ENCODE measurements at regions not wholly inside any gene's neighbourhood (a gene's known extent, or its start where the extent isn't known, plus 50 kb on each side); places are given as distances from the start of the nearest gene placed in this dataset.
A peak's percentile ranks its signal among the peaks of the same experiment; 100 is the strongest.

DNA sequence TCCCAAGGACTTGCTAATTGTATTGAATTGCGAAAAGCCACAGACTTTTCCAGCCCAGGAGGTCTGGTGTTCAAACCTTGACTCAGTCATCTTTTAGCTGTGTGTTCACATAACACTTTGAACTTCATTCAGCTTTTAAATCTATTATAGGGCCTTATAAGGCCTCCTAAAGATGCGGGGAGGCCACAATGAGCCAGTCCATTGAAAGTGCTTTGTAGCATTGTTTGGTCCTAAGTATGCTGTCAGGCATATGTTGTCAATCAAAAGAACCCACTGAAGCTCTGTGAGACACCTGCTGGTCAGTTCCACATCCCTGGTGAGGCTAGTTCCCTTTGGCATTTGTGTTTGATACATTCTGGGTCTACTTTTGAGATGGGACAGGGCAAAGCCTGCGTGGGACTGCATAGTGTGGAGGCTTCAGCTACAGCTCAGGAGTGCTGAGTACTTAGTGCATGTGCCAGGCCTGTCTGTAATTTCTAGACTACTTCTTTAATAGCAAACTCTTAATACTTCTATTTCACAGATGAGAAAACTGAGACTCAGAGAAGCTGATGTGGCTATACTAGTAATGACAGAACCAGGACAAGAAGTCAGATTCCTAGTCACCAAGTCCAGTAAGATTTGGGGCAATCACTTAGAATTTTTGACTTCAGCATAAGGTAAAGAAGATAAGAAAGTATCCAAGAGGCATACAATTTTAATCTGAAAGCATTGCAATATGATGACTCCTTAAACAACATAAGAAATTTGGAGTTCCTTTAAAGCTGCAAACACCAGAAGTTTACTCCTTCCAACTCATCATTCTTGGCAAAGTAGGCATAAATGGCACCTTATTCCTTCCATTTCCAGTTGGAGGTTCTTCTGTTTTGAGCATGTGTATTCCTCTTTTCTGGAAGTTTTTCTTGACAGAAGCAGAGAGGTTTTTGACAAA is 213.0 kb downstream of the PDCD6IP start:
- no peak for DNase-seq (ENCODE audit: low spot score)

- no peak for DNase-seq (ENCODE audit: low spot score)
Observed at GRCh38 chr3:34012102-34012461, 213.7 kb downstream of the PDCD6IP start.

DNA sequence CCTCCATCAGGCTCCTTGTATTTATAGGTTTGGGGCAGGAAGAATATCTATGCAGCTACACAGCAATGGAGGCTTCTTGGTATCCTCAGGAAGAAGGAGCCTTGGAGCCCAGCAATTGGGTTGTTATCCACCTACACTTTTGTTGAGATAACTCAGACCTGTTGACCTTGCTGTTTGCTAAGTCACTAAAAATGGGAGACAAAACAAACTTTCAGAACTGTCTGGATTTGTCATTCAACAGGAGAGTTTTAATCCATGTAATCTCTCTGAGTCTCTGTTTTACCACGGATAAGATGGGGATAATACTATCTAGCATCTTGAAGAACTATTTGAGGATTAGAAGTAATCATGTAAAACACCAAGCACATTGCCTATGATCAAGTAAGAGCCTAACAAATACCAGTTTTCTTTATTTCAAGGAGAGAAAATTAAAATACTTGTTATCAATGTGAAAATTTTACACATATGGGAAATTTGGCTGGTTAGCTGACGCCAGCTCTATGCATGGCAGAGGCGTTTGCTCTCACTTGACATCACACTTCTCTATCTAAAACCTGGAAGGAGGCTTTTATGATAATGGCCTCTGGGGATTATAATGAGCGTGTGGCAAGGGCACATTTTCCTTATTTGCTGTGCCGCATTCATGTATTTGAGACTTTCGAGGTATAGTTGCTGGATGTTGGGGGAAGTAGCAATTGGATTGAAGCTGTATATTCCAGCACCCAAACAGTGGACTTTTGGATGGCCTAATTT is 215.6 kb downstream of the PDCD6IP start:
- peak; percentile 52 for DNase-seq (ENCODE audit: low spot score)

DNA sequence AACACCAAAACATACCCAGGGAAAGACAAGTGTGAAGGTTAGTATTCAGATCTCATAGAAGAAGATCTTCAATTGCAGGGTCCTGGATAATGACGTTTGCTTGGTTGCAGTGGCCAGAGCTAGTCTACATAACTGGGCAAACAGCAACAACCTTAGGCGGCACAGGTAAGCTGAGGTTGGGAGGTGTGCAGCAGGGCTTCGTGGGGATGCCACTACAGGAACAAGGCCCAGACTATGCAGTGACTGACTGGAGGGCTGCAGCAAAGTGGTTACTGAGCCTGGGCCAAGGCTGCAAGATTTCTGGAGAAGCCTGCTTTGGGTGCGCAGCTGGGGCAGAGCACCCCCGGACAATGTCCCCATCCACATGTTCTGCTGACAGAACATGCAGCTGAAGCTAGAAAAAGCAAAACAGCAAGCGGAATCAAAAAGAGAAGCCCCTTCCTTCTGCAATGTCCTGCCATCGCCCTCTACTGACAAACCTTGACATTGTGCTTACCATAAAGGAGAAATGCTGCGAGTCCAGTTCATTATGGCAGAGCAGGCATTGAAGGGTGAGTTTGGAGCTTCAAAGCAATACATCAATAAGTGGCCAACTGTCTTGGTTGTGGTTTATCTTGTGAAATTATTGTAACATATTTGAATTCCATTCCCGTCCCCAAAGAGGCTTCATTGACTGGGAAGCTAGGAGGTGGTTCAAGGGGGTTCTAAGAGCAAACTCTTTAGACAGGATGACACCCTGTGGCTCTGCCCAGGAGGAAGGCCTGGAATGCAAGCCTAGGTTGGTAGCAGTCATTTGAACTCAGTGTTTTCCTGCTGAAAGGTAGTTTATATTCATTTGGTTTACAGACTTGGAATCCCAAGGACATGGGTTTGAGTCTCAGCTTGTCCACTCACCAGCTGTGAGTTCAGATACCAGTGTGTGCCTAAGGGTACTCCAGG is 217.0 kb downstream of the PDCD6IP start:
- DNase-seq (ENCODE audit: low spot score), result peak; percentile 56

- DNase-seq (ENCODE audit: low spot score), result no peak
Observed at GRCh38 chr3:34016925-34017587, 218.6 kb downstream of the PDCD6IP start.

GRCh38 chr3:34017757-34018156 is 219.3 kb downstream of the PDCD6IP start:
- no peak for DNase-seq (ENCODE audit: low spot score)

DNA sequence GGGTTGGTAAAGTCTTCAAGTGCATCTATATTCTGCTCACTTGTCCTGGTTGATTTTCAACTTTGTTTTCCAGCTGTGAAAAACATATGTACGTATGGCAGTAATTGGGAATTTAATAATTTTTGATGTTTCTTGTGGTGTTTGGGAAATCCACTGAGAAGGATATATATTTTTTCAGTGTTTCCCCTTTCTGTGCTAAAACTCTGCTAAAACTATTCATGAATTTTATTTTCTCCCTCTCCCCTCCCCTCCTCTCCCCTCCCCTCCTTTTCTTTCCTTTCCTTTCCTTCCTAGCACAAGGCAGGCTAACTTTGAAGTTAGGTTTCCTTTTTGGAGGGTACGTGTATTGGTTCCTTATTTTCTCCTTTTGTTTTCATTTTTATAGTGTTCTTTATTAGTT is 220.7 kb downstream of the PDCD6IP start:
- DNase-seq (ENCODE audit: low spot score), result no peak

DNA sequence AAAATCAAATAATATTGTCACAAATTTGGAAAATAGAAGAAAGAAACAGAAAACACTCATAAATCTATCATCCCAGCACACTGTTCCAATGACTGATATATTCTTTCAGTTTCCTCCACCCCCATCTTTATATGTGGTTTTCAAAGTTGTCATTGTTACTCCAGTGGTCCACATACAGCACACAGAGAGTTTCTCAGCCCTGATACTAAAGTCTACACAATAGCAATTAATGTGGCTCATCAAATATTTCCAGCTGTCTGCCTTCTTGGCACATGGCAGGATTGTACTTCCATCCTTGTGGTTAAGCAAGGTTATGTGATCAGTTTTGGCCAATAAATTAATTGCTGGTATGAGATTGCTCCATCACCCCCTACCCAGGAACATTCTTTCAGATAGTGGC is 221.7 kb downstream of the PDCD6IP start:
- no peak for DNase-seq (ENCODE audit: low spot score)

GRCh38 chr3:34020726-34021680 is 222.6 kb downstream of the PDCD6IP start:
- no peak for DNase-seq (ENCODE audit: low spot score)

DNA sequence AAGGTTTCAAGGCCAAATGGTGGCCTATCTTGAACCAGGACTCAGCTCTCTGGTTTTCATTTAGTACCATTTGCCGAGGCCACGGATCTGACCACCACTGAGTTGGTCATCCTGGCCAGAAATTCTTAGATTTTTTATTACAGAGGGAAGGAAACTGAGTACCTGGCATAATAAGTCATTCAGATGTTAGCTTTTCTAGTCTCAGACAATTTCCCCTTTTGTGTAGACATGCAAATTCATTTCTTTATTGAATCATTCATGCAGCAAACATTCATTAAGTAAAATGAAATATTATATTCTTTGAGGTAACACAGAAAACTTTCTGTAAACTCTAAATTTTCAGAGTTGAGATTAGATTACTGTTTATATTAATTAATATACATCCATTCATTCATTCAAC is 223.7 kb downstream of the PDCD6IP start:
- DNase-seq (ENCODE audit: low spot score), result no peak

- no peak for DNase-seq (ENCODE audit: low spot score)
Observed at GRCh38 chr3:34024447-34025240, 226.2 kb downstream of the PDCD6IP start.

GRCh38 chr3:34033839-34034238 is 235.4 kb downstream of the PDCD6IP start:
- DNase-seq (ENCODE audit: low spot score), result no peak

DNA sequence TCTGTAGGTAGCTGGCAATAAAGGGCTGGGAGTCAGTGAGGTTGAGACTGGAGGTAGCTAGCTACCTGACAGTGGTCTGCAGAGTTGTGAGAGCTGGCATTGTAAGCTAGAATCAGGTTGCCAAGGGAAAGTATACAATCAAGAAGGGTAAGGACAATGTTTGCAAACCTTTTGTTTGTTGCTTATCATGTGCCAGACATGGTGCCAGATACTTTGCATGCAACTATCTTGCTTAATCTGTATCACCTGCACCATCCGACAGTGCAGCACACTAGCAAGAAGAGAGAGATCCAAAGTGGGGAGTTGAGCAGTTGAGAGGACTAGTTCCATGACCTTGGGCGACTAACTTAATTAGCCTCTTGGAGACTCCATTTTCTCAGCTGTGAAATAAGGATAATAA is 236.4 kb downstream of the PDCD6IP start:
- DNase-seq (ENCODE audit: low spot score), result no peak

GRCh38 chr3:34035775-34036174 is 237.3 kb downstream of the PDCD6IP start:
- DNase-seq (ENCODE audit: low spot score), result no peak

DNA sequence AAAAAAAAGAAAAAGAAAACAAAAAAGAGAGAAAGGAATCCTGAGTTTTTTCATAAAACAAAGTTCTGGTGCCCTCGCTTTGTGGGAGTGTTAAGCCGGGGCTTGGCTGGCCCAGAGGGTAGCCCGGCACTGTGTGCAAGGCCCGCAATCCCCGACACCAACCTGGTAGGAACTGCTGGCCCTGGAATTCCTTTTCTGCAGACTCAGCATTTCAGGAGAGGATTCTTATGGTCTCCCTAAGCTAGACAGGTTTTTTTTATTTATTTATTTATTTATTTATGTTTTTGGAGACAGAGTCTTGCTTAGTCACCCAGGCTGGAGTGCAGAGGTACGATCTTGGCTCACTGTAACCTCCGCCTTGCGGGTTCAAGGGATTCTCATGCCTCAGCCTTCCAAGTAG is 238.8 kb downstream of the PDCD6IP start:
- no peak for DNase-seq (ENCODE audit: low spot score)

- DNase-seq (ENCODE audit: low spot score), result no peak
Observed at GRCh38 chr3:34038131-34038530, 239.7 kb downstream of the PDCD6IP start.

DNA sequence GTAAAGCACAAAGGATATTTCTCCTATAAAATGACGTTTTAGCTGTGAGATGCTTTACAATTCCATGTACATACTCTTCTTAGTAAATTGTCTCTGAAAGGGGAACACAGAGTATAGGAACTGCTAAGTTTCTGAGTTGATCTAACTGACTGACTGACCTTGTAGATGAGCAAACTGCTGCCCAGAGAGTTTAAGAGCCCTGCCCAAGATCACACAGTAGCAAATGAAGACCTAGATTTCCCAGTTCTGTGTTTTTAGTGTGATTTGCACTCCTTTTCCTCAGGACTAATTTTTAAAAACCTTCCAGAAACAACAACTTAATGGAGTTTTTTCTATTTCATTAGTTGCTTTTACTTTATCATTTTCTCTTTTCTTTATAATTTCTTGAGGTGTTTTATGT is 247.7 kb downstream of the PDCD6IP start:
- DNase-seq (ENCODE audit: low spot score), result no peak

- DNase-seq (ENCODE audit: low spot score), result no peak
Observed at GRCh38 chr3:34053626-34054025, 255.2 kb downstream of the PDCD6IP start.

DNA sequence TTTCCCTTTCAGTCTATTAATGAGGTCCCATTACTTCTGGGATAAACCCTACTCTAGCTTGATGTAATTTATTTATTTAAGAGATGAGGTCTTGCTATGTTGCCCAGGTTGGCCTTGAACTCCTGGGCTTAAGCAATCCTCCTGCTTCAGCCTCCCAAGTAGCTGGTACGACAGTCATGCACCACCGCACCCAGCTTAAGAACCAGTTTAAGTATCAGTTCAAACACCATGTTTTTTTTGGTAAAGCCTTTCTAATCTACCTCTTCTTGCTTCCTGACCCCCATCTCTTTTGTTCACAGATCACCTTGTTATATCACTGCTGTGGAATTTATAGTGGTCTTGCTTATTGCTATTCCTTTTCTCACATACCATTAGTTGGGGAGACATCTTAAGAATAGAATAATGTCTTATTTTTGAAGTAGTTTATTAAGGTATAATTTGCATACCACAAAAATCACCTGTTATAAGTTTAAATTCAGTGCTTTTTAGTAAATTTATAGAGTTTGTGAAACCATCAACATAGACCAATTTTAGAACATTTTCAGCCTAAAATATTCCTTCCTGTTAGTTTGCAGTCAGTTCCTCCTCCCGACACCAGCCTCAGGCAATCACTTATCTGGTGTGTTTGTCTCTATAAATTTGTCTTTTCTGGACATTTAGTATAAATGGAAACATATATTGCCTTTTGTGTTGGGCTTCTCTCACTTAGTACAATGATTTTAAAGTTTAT is 257.9 kb downstream of the PDCD6IP start:
- no peak for DNase-seq (ENCODE audit: low spot score)
